GM21529 (cell line): ENCODE measurements at regions not wholly inside any gene's neighbourhood (a gene's known extent, or its start where the extent isn't known, plus 50 kb on each side); places are given as distances from the start of the nearest gene placed in this dataset.
"Not testable (repeated sequence)": the region's sequence is repeated elsewhere in the genome, so short reads cannot be mapped to it uniquely, and the experiment has no call there.

Source experiments
- ATAC-seq: cut with Tn5 transposase; IDR thresholded peaks from one replicate; pipeline ENCODE4 v1.9.1; 2021; ENCODE audit not compliant: unreplicated experiment

DNA sequence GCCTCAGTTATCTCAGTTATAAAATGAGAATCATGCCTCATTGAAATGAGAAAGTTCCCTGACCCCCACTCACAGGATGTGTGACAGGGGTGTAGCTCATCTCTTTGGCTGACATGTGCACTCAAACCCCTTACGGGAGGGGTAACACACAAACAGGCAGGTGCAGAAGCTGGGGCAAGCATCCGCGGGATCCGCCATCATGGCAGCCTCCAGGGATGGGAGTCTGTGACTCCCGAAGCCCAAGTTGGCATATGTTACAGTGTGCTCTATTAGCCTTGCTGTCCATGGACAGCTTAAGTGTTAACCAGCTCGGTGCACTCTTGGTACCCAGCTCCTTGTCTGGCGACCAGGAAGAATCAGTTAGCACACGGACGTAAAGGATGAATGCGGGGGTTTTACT lies 822.7 kb upstream of the SEMA6D start:
- no peak for ATAC-seq

GRCh38 chr15:46897266-46897665 lies 820.0 kb upstream of the SEMA6D start:
- ATAC-seq: no peak

- ATAC-seq: no peak
These were observed 816.3 kb upstream of the SEMA6D start for GRCh38 chr15:46901001-46901400.

DNA sequence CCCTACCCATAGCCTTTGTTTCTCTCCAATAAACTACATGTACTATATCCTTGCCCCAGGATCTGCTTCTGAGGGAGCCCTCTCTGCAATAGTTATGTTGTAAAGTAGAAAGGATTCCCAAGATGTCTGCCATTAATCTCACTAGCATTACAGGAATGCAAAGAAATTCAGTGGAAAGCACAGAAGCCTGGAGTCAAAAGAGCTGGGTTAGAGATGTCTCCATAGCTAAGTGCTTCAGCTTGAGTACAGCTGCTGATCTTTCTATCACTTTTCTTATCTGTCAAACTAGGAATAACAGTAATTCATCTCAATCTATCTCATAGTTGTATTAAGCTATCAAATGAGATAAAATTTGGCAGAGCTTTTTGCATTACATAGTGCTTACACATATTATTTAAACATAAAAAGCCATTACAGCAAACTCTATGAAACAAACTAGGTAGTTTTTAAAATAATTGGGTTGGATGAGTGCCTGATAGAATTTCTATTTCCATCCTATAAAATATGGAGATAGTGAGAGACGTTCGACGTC lies 799.5 kb upstream of the SEMA6D start:
- ATAC-seq: no peak

DNA sequence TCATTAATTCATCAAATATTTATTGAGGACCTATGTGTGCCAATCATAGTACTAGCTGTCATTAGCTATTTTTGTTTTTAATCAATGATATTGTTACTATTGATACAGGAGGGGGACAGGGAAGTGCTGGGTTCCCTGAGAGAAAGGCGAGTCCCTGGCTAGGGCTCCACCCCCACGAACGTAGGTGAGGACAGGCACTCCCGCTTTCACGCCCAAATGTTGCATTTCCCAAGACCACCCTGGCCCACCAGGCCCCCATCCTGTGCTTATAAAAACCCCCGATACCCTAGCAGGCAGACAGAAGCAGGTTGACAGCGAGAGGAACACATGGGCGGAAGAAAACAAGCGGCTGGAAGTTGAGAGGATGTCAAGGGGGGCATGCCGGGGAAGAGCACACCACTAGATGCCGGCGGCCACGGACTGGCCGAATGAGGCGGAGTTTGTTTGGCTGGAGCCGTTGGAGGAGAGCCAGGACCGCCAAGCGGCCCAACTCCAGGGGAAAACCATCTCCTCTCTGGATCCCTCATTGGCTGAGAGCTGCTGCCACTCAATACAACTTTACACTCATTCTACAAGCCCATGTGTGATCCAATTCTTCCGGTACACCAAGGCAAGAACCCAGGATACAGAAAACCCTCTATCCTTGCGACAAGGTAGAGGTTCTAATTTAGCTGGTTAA lies 798.7 kb upstream of the SEMA6D start:
- no peak for ATAC-seq

GRCh38 chr15:46921891-46922290 lies 795.4 kb upstream of the SEMA6D start:
- no peak for ATAC-seq

GRCh38 chr15:46930426-46930825 lies 786.9 kb upstream of the SEMA6D start:
- ATAC-seq: no peak

DNA sequence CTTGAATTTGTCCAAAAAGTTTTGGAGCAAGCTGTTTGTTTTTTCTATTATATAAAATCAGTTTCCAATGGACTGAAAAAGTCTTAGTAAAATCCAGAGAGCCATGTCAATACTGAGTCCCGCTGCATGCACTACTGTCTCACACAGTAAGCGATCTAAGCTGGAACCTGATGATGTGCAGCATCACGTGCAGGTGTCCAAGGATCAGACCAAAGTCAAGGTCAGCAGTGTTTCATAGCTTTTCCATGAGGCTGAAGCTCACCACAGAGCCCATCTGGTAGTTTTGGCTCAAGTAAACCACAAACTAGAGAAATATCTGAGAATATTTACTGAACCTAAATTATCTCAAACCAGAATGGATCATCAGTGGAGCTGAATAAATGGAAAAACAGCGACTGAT lies 784.0 kb upstream of the SEMA6D start:
- ATAC-seq: no peak

GRCh38 chr15:46934851-46935250 lies 782.5 kb upstream of the SEMA6D start:
- ATAC-seq: no peak

GRCh38 chr15:46938169-46938568 lies 779.1 kb upstream of the SEMA6D start:
- no peak for ATAC-seq

GRCh38 chr15:46941241-46941640 lies 776.1 kb upstream of the SEMA6D start:
- ATAC-seq: no peak

GRCh38 chr15:46946953-46947352 lies 770.4 kb upstream of the SEMA6D start:
- ATAC-seq: no peak

DNA sequence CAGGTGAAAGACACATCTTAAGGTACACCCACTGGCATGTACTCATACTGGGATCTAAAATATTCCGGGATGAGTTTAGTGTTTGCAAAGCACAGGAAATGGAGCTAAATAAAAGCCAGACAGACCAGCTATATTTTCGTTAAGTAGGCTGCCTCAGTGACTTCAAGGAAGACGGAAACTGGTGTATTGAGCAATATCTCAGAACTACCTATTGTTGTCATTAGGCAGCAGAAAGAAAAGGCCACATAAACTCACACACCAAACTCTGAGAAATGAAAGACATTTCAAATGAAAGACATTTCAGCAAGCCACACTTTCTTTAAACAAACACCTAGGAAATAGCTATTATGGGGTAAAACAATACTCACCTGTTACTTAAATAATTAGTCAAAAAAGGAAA lies 761.7 kb upstream of the SEMA6D start:
- ATAC-seq: no peak

DNA sequence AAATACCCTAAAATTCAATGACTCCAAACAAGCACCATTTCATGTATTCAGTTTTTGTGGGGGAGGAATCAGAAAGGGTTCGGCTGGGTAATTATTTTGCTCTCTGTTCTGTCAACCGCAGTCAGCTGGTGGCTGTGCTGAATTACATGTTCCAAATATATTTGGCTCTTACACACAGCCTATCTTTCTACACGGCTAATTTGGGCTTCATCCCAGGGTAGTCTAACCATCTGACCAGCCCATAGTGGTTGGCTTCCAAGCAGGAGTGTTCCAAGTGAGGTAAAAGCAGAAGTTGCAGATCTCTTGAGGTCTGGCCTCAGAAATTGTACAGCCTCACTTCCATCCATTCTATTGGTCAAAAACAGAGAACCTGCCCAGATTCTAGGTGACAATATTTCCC lies 760.8 kb upstream of the SEMA6D start:
- ATAC-seq: no peak

DNA sequence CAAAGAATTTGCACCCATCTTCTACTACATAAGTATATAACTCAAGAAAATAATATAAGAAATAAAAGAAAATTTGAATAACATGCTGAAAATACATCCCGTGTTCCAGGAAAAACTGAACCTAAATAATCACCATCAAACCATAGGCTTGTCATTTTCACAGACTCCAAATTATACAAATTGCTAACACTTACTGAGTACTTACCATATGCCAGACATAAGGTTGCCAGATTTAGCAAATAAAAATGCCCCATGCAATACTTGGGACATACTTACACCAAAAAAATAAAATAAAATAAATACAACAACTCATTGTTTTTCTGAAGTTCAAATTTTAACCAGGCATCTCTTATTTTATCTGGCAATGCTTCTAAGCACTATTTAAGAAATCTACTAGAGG lies 760.4 kb upstream of the SEMA6D start:
- no peak for ATAC-seq

DNA sequence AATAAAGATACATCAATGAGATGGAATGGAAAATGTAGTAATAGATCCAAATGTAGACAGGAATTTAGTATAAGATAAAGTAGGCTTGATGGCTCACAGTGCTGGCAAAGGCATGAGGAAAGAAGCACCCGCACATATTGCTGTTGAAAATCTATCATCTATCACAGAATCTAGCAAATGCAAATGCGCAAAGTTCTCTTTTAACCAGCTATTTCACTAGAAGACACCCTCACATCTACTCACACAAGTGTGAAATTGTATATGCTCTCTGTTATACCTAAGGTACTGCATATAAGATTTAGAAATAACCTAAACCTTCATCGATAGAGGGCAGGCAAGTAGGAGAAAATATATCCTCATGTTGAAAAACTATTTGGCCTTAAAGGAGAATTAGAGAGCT lies 756.7 kb upstream of the SEMA6D start:
- no peak for ATAC-seq

GRCh38 chr15:46961795-46962194 lies 755.5 kb upstream of the SEMA6D start:
- no peak for ATAC-seq

- ATAC-seq: not testable (repeated sequence)
These were observed 729.2 kb upstream of the SEMA6D start for GRCh38 chr15:46988055-46988454.

DNA sequence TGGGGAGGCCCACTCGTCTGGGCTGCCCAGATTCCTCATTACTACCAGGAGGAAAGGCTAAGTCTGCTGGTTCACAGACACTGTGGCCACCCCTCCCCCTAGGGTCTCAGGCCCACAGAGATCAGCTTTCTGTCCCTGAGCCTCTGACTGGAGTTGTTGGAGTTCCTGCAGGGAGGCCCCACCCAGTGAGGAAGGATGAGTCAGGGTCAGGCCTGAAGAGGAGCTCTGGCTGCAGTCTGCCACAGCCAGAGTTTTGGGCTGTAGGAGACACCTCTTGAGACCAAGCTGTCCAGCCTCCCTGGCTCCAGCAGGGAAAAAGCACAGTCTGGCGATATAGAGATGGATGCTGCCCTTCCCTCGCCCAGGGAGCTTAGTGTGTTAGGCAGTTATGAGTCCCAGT lies 720.9 kb upstream of the SEMA6D start:
- no peak for ATAC-seq

- ATAC-seq: no peak
These were observed 719.8 kb upstream of the SEMA6D start for GRCh38 chr15:46997501-46997900.

GRCh38 chr15:47003568-47003967 lies 713.7 kb upstream of the SEMA6D start:
- no peak for ATAC-seq

GRCh38 chr15:47013446-47013845 lies 703.9 kb upstream of the SEMA6D start:
- ATAC-seq: no peak

DNA sequence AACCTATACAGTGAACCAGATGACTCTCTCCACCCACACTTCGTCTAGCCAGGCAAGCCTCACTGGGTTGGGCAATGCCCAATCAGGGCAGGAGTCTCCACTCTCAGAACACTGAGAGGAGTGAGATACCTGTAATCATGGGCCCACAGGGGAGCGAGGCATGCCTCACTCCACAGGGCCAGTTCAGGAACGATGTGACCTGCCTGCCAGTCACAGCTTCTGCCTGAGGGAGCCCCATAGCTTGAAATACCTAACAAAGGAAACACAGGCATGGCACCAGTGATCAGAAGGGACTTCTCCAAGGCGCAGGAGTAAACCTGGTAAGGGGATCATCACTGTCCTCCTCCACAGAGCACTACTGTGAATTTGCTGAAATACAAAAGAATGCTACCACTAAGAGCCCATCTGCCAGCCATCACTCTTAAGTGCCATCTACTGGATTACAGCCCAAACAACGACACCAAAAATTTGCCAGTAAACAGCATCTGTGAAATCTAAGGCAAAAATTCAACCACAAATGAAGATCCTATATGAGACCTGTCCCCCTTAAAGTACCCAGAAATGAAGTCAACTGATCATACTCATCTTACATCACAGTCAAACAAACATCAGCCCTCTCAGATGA lies 689.9 kb upstream of the SEMA6D start:
- no peak for ATAC-seq
